K562 (cell line): ENCODE measurements at regions not wholly inside any gene's neighbourhood (a gene's known extent, or its start where the extent isn't known, plus 50 kb on each side); places are given as distances from the start of the nearest gene placed in this dataset.

Experiments
- ATAC-seq: fragments of 200-7000 bp; cut with Tn5 transposase; 3 replicates; pipeline ENCODE4 v1.9.1; 2020; ENCODE audit warnings: moderate library complexity
- BruUV-seq: library from RNA; stranded (reverse); fragments of 400-500 nt; replicated peaks from 2 replicates; lab custom pipeline; 2021; lab: Mats Ljungman, UMichigan
- CTCF ChIA-PET: fragments of 300-600 bp; formaldehyde crosslinking; extraction: SDS; loops from one replicate; lab custom pipeline; 2021; ENCODE audit warnings: low intra/inter-chr PET ratio; lab: Yijun Ruan, JAX
- POLR2A ChIA-PET: fragments of 300-600, 350-650 bp; sonication (Branson Sonifier 250); formaldehyde crosslinking; extraction: SDS; loops from one replicate; lab custom pipeline; 2021; ENCODE audit warnings: antibody characterized with exemption, inconsistent platforms; lab: Yijun Ruan, JAX
- DNase-seq, 4 experiments: peaks; one replicate each; pipeline versions ENCODE4 v3.0.0 to v3.0.0-alpha.2; 2011 to 2018; ENCODE audit warnings: low spot score in 3 of 4, mixed read lengths in 3 of 4; ENCODE audit errors: extremely low read depth in 1 of 4
- FAIRE-seq: peaks from 2 replicates; lab custom pipeline; 2011; peaks lifted over from hg19 to GRCh38; lab: Jason Lieb, UNC
- H2AFZ ChIP-seq: 2 replicates; pipeline ENCODE4 v1.6.0; 2011; ENCODE audit warnings: low read depth, low read length, control low read depth, inconsistent platforms
- H3K27ac ChIP-seq: fragments of 200-600 bp; 3 replicates; pipeline ENCODE4 v1.8.0; 2011; ENCODE audit warnings: low read depth, mild to moderate bottlenecking, control low read depth, inconsistent platforms, low read length, moderate library complexity, mixed read lengths; ENCODE audit errors: extremely low read depth
- H3K27me3 ChIP-seq, 2 experiments: fragments of 300-600 bp in 1 of 2; 2 replicates in 1 of 2; 3 replicates in 1 of 2; pipeline versions ENCODE4 v1.6.0 to v1.8.0; 2011; ENCODE audit warnings: inconsistent platforms in 2 of 2, low read length in 2 of 2, mild to moderate bottlenecking in 1 of 2, mixed read lengths in 1 of 2, moderate library complexity in 1 of 2; ENCODE audit not compliant: control insufficient read depth in 2 of 2, insufficient read depth in 2 of 2
- H3K36me3 ChIP-seq: fragments of 300-600 bp; 3 replicates; pipeline ENCODE4 v1.8.0; 2011; ENCODE audit warnings: mild to moderate bottlenecking, low read length, inconsistent platforms; ENCODE audit not compliant: control insufficient read depth, insufficient read depth
- H3K4me1 ChIP-seq, 2 experiments: fragments of 200-600 bp in 1 of 2; replicated peaks in 1 of 2; 2 replicates in 1 of 2; 3 replicates in 1 of 2; pipeline versions ENCODE4 v1.5.1 to v1.8.0; 2011; ENCODE audit warnings: inconsistent platforms in 2 of 2, low read length in 2 of 2, mild to moderate bottlenecking in 1 of 2, mixed read lengths in 1 of 2, moderate library complexity in 1 of 2; ENCODE audit not compliant: control insufficient read depth in 2 of 2, insufficient read depth in 2 of 2
- H3K4me2 ChIP-seq: 2 replicates; pipeline ENCODE4 v1.6.1; 2011; ENCODE audit warnings: low read length, control low read depth, inconsistent platforms, mixed read lengths; ENCODE audit not compliant: insufficient read depth
- H3K4me3 ChIP-seq: fragments of 200-600 bp; sonication (generic), shearing (Covaris generic); 2 replicates; pipeline ENCODE4 v1.5.1; 2016; ENCODE audit warnings: control low read depth, inconsistent platforms
- H3K79me2 ChIP-seq: fragments of 200-600 bp; 3 replicates; pipeline ENCODE4 v1.8.0; 2011; ENCODE audit warnings: low read length, inconsistent platforms; ENCODE audit not compliant: control insufficient read depth, insufficient read depth
- H3K9ac ChIP-seq, 2 experiments: 2 replicates each; pipeline versions ENCODE4 v1.6.0 to v1.6.1; 2011; ENCODE audit warnings: low read depth in 2 of 2, low read length in 2 of 2, control low read depth in 1 of 2, inconsistent platforms in 1 of 2, mild to moderate bottlenecking in 1 of 2, mixed read lengths in 1 of 2; ENCODE audit not compliant: insufficient read depth in 1 of 2
- H3K9me1 ChIP-seq: one replicate; pipeline ENCODE4 v1.6.0; 2011; ENCODE audit warnings: inconsistent platforms, mild to moderate bottlenecking, low read length, moderate library complexity; ENCODE audit not compliant: control insufficient read depth, insufficient read depth
- H3K9me3 ChIP-seq: replicated peaks from 2 replicates; pipeline ENCODE4 v1.5.1; 2011; ENCODE audit warnings: low read depth, low read length, inconsistent platforms; ENCODE audit not compliant: control insufficient read depth, insufficient read depth
- H4K20me1 ChIP-seq: replicated peaks from 2 replicates; pipeline ENCODE4 v1.6.1; 2011; ENCODE audit warnings: low read length, inconsistent platforms, mixed read lengths; ENCODE audit not compliant: control insufficient read depth, insufficient read depth
- ARHGAP35 ChIP-seq: fragments of 450-650 bp; IDR thresholded peaks from 2 replicates; pipeline ENCODE4 v1.6.1; 2018; ENCODE audit not compliant: partially characterized antibody
- CCAR2 ChIP-seq: fragments of 200-400 bp; formaldehyde crosslinking; IDR thresholded peaks from 2 replicates; pipeline ENCODE4 v1.6.1; 2017; ENCODE audit warnings: mild to moderate bottlenecking, low read depth, low read length
- E2F8 ChIP-seq: fragments of 450-650 bp; IDR thresholded peaks from 2 replicates; pipeline ENCODE4 v1.7.1; 2018; ENCODE audit warnings: mild to moderate bottlenecking, low read depth; ENCODE audit not compliant: partially characterized antibody
- NCOA4 ChIP-seq: fragments of 450-650 bp; IDR thresholded peaks from 2 replicates; pipeline ENCODE4 v1.6.1; 2018; ENCODE audit warnings: mild to moderate bottlenecking; ENCODE audit not compliant: partially characterized antibody
- NELFE ChIP-seq: IDR thresholded peaks from 2 replicates; pipeline ENCODE4 v1.6.1; 2011; ENCODE audit warnings: mild to moderate bottlenecking; ENCODE audit not compliant: insufficient read depth, insufficient read length
- NFATC3 ChIP-seq: fragments of 450-650 bp; IDR thresholded peaks from 2 replicates; pipeline ENCODE4 v1.6.1; 2017; ENCODE audit warnings: mild to moderate bottlenecking
- PHB2 ChIP-seq: fragments of 450-650 bp; IDR thresholded peaks from 2 replicates; pipeline ENCODE4 v1.6.1; 2017; ENCODE audit warnings: low read depth
- RFX1 ChIP-seq: fragments of 450-650 bp; IDR thresholded peaks from 2 replicates; pipeline ENCODE4 v1.6.1; 2016; ENCODE audit warnings: mild to moderate bottlenecking, moderate library complexity
- TAF1 ChIP-seq: IDR thresholded peaks from 2 replicates; pipeline ENCODE4 v1.6.1; 2011; ENCODE audit warnings: mild to moderate bottlenecking, low read length, moderate library complexity; ENCODE audit not compliant: insufficient read depth, control insufficient read depth, severe bottlenecking; ENCODE audit errors: extremely low read depth
- TFE3 ChIP-seq: fragments of 450-650 bp; formaldehyde crosslinking; IDR thresholded peaks from 2 replicates; pipeline ENCODE4 v1.4.0; 2020; ENCODE audit warnings: mild to moderate bottlenecking, mixed read lengths
- ZC3H11A ChIP-seq: IDR thresholded peaks from 2 replicates; pipeline ENCODE4 v1.6.1; 2012; ENCODE audit warnings: low read depth, low read length, improper control_type of control experiment
- ZNF124 ChIP-seq: sonication (generic); formaldehyde crosslinking; IDR thresholded peaks from 2 replicates; pipeline ENCODE4 v1.8.1; 2022; ENCODE audit warnings: missing genetic modification reagents
- ZNF175 ChIP-seq: fragments of 200-800 bp; sonication (Bioruptor generic); IDR thresholded peaks from 2 replicates; pipeline ENCODE4 v1.6.1; 2016; ENCODE audit warnings: low read depth, mild to moderate bottlenecking, missing genetic modification characterization, missing compliant biosample characterization
- ZNF444 ChIP-seq: fragments of 250-450 bp; sonication (Bioruptor Pico); IDR thresholded peaks from 2 replicates; pipeline ENCODE4 v1.4.0; 2020; ENCODE audit warnings: mild to moderate bottlenecking, moderate library complexity
- ZNF764 ChIP-seq: fragments of 250-450 bp; sonication (Bioruptor Pico); IDR thresholded peaks from 2 replicates; pipeline ENCODE4 v1.4.0; 2020; ENCODE audit warnings: low read depth, mild to moderate bottlenecking, moderate library complexity
- WGBS: fragments of 100-300 bp; shearing (Covaris generic); methylation state at CpG from one replicate; pipeline ENCODE4 v1.1.6; 2016; ENCODE audit warnings: low coverage, mixed read lengths; ENCODE audit not compliant: insufficient coverage; ENCODE audit errors: missing lambda C conversion rate; 5-methylcytosine and 5-hydroxymethylcytosine counted together
- in situ Hi-C: fragments of 300-500 bp; cut with MboI; formaldehyde crosslinking; loops from 4 replicates; pipeline ENCODE4 v1.15.0; 2018; ENCODE audit warnings: inconsistent platforms, mixed read lengths
- intact Hi-C: fragments of 100-400 bp; cut with micrococcal nuclease; formaldehyde crosslinking; loops from 2 replicates; pipeline ENCODE4 v1.14.2; 2022
- TF ChIP-seq, protein P1 (sequence below): sonication (generic); formaldehyde crosslinking; IDR thresholded peaks from 2 replicates; pipeline ENCODE4 v1.8.1; 2023; ENCODE audit warnings: mild to moderate bottlenecking, missing genetic modification reagents
- TF ChIP-seq, protein P2 (sequence below): sonication (generic); formaldehyde crosslinking; IDR thresholded peaks from 2 replicates; pipeline ENCODE4 v1.8.1; 2022; ENCODE audit warnings: missing genetic modification reagents

GRCh38 chr14:86990396-86990795 lies 1002.6 kb downstream of the GALC start:
- Histone ChIP-seq H3K9me3 (no peaks in the 10 kb centered on the region), H3K27ac (no peak overlapping the region), H3K27me3 (no peaks in the 10 kb centered on the region), H2AFZ (no peak overlapping the region), H3K36me3 (no peaks in the 10 kb centered on the region), H3K4me1 (no peaks in the 10 kb centered on the region), H3K4me3 (no peak overlapping the region), H3K79me2 (no peaks in the 10 kb centered on the region), H3K4me2 (no peak overlapping the region), H3K9me1 (no peaks in the 10 kb centered on the region), H3K9ac (no peak overlapping the region), H4K20me1 (no peaks in the 10 kb centered on the region)
- POLR2A ChIA-PET = no interaction called here
- no TSS peak for BruUV-seq
- no peak for TF ChIP-seq ZNF444 (CRISPR knock-in tag)
- no peak for TF ChIP-seq PHB2
- no peak for TF ChIP-seq TAF1
- no peak for TF ChIP-seq ARHGAP35
- no peak for TF ChIP-seq E2F8
- TF ChIP-seq ZNF124 (CRISPR knock-in tag) = no peak
- TF ChIP-seq ZNF764 (CRISPR knock-in tag) = no peak
- TF ChIP-seq, protein P1, sequence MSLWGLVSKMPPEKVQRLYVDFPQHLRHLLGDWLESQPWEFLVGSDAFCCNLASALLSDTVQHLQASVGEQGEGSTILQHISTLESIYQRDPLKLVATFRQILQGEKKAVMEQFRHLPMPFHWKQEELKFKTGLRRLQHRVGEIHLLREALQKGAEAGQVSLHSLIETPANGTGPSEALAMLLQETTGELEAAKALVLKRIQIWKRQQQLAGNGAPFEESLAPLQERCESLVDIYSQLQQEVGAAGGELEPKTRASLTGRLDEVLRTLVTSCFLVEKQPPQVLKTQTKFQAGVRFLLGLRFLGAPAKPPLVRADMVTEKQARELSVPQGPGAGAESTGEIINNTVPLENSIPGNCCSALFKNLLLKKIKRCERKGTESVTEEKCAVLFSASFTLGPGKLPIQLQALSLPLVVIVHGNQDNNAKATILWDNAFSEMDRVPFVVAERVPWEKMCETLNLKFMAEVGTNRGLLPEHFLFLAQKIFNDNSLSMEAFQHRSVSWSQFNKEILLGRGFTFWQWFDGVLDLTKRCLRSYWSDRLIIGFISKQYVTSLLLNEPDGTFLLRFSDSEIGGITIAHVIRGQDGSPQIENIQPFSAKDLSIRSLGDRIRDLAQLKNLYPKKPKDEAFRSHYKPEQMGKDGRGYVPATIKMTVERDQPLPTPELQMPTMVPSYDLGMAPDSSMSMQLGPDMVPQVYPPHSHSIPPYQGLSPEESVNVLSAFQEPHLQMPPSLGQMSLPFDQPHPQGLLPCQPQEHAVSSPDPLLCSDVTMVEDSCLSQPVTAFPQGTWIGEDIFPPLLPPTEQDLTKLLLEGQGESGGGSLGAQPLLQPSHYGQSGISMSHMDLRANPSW (CRISPR knock-in tag) = no peak
- no peak for TF ChIP-seq ZC3H11A
- TF ChIP-seq RFX1 = no peak
- TF ChIP-seq NELFE = no peak
- TF ChIP-seq, protein P2, sequence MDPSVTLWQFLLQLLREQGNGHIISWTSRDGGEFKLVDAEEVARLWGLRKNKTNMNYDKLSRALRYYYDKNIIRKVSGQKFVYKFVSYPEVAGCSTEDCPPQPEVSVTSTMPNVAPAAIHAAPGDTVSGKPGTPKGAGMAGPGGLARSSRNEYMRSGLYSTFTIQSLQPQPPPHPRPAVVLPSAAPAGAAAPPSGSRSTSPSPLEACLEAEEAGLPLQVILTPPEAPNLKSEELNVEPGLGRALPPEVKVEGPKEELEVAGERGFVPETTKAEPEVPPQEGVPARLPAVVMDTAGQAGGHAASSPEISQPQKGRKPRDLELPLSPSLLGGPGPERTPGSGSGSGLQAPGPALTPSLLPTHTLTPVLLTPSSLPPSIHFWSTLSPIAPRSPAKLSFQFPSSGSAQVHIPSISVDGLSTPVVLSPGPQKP (CRISPR knock-in tag) = no peak
- TF ChIP-seq NCOA4 = no peak
- TF ChIP-seq TFE3 (CRISPR knock-in tag) = no peak
- TF ChIP-seq NFATC3 = no peak
- no peak for TF ChIP-seq CCAR2
- TF ChIP-seq ZNF175 = no peak
- intact Hi-C loops (no loop called here), in situ Hi-C loops (no loop called here)
- WGBS = 0% methylated on average over 2 of the region's 2 CpGs
- no peak for ATAC-seq
- no peak for DNase-seq
- FAIRE-seq = no peak
- CTCF ChIA-PET = no interaction called here
